ENCODE measurements at regions not wholly inside any gene's neighbourhood (a gene's known extent, or its start where the extent isn't known, plus 50 kb on each side); places are given as distances from the start of the nearest gene placed in this dataset.

- no peaks in the 10 kb centered on the region for H3K9me3 ChIP-seq (ENCODE audit: control insufficient read depth, insufficient read depth, low read length)
- H3K4me1 ChIP-seq (ENCODE audit: control insufficient read depth, insufficient read depth, low read length) = peaks cover 16% of the 10 kb centered on the region
- H3K4me3 ChIP-seq (ENCODE audit: low read depth, low read length) = no peak overlapping the region
- H3K27ac ChIP-seq (ENCODE audit: low read depth, low read length) = no peak overlapping the region
- H3K36me3 ChIP-seq (ENCODE audit: control insufficient read depth, insufficient read depth, low read length) = no peaks in the 10 kb centered on the region
- H3K9ac ChIP-seq (ENCODE audit: low read depth, low read length) = no peak overlapping the region
- no peaks in the 10 kb centered on the region for H3K27me3 ChIP-seq (ENCODE audit: control insufficient read depth, insufficient read depth, low read length)
Observed at GRCh38 chr20:2237059-2237458, 58.7 kb upstream of the TGM3 start.

DNA sequence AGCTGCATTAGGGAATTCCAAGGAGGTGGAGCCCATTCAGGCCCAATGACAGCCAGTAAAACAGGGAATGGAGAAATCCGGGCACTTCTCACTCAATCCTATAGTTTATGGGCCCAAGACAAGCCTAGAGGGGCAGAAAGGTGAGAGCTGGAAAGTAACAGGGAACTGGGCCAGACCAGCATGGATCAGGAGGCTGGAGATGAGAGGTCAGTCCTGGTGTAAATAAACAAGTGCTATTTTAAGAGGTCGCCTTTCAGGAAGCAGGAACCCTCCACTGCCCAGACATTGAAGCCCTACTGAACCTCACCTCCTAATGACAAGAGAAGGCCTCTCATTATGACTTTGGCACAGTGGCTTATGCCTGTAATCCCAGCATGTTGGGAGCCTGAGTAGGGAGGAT lies 57.2 kb upstream of the TGM3 start:
- Histone ChIP-seq H3K27me3 (ENCODE audit: control insufficient read depth, insufficient read depth, low read length) (no peaks in the 10 kb centered on the region), H3K36me3 (ENCODE audit: control insufficient read depth, insufficient read depth, low read length) (no peaks in the 10 kb centered on the region), H3K9ac (ENCODE audit: low read depth, low read length) (no peak overlapping the region), H3K9me3 (ENCODE audit: control insufficient read depth, insufficient read depth, low read length) (no peaks in the 10 kb centered on the region), H3K4me3 (ENCODE audit: low read depth, low read length) (no peak overlapping the region), H3K4me1 (ENCODE audit: control insufficient read depth, insufficient read depth, low read length) (peaks cover 16% of the 10 kb centered on the region), H3K27ac (ENCODE audit: low read depth, low read length) (no peak overlapping the region)

DNA sequence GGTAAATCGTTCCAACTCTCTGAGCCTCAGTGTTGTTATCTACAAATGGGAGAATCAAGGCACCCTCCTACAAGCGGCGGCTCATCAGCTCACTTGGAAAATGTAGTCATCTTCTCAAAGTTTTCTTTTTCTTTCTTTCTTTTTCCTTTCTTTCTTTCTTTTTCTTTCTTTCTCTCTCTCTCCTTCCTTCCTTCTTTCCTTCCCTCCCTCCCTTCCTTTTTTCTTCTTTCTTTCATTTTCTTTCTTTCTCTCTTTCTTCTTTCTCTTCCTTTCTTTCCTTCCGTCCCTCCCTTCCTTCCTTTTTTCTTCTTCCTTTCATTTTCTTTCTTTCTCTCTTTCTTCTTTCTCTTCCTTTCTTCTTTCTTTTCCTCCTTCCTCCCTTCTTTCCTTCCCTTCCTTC lies 55.0 kb upstream of the TGM3 start:
- Histone ChIP-seq H3K27ac (ENCODE audit: low read depth, low read length) (no peak overlapping the region), H3K4me3 (ENCODE audit: low read depth, low read length) (no peak overlapping the region), H3K9me3 (ENCODE audit: control insufficient read depth, insufficient read depth, low read length) (no peaks in the 10 kb centered on the region), H3K4me1 (ENCODE audit: control insufficient read depth, insufficient read depth, low read length) (peaks cover 16% of the 10 kb centered on the region), H3K9ac (ENCODE audit: low read depth, low read length) (no peak overlapping the region), H3K36me3 (ENCODE audit: control insufficient read depth, insufficient read depth, low read length) (no peaks in the 10 kb centered on the region), H3K27me3 (ENCODE audit: control insufficient read depth, insufficient read depth, low read length) (no peaks in the 10 kb centered on the region)

GRCh38 chr20:2242678-2243077 lies 53.1 kb upstream of the TGM3 start:
- H3K9me3 ChIP-seq (ENCODE audit: control insufficient read depth, insufficient read depth, low read length) = no peaks in the 10 kb centered on the region
- H3K27me3 ChIP-seq (ENCODE audit: control insufficient read depth, insufficient read depth, low read length) = no peaks in the 10 kb centered on the region
- H3K9ac ChIP-seq (ENCODE audit: low read depth, low read length) = no peak overlapping the region
- no peak overlapping the region for H3K27ac ChIP-seq (ENCODE audit: low read depth, low read length)
- H3K36me3 ChIP-seq (ENCODE audit: control insufficient read depth, insufficient read depth, low read length) = no peaks in the 10 kb centered on the region
- H3K4me1 ChIP-seq (ENCODE audit: control insufficient read depth, insufficient read depth, low read length) = peaks cover 25% of the 10 kb centered on the region
- H3K4me3 ChIP-seq (ENCODE audit: low read depth, low read length) = no peak overlapping the region

DNA sequence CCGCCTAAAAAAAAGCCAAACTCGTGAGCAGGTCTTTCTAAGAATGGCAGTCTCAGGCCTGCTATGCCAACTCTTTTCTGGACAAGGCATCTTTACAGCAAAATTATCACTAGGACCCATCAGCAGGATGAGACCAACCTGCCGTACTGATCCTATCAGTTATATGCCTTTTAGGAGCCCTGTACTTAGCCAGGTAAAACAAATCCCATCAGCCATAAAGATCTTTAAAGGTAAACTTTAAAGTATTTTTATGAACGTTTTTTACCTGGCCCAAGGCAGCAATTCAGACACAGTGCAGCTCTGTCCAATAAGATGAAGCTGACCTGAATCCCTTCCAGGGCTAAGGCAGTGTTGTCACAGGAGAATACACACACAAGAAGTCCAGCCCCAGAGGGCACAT lies 51.3 kb upstream of the TGM3 start:
- H3K27me3 ChIP-seq (ENCODE audit: control insufficient read depth, insufficient read depth, low read length) = no peaks in the 10 kb centered on the region
- H3K27ac ChIP-seq (ENCODE audit: low read depth, low read length) = no peak overlapping the region
- H3K4me1 ChIP-seq (ENCODE audit: control insufficient read depth, insufficient read depth, low read length) = peaks cover 25% of the 10 kb centered on the region
- H3K4me3 ChIP-seq (ENCODE audit: low read depth, low read length) = no peak overlapping the region
- no peak overlapping the region for H3K9ac ChIP-seq (ENCODE audit: low read depth, low read length)
- no peaks in the 10 kb centered on the region for H3K9me3 ChIP-seq (ENCODE audit: control insufficient read depth, insufficient read depth, low read length)
- H3K36me3 ChIP-seq (ENCODE audit: control insufficient read depth, insufficient read depth, low read length) = no peaks in the 10 kb centered on the region

GRCh38 chr20:2244993-2245392 lies 50.8 kb upstream of the TGM3 start:
- Histone ChIP-seq H3K4me3 (ENCODE audit: low read depth, low read length) (no peak overlapping the region), H3K9me3 (ENCODE audit: control insufficient read depth, insufficient read depth, low read length) (no peaks in the 10 kb centered on the region), H3K27ac (ENCODE audit: low read depth, low read length) (peak overlapping the region; percentile 56), H3K36me3 (ENCODE audit: control insufficient read depth, insufficient read depth, low read length) (no peaks in the 10 kb centered on the region), H3K27me3 (ENCODE audit: control insufficient read depth, insufficient read depth, low read length) (no peaks in the 10 kb centered on the region), H3K9ac (ENCODE audit: low read depth, low read length) (no peak overlapping the region), H3K4me1 (ENCODE audit: control insufficient read depth, insufficient read depth, low read length) (peaks cover 25% of the 10 kb centered on the region)

DNA sequence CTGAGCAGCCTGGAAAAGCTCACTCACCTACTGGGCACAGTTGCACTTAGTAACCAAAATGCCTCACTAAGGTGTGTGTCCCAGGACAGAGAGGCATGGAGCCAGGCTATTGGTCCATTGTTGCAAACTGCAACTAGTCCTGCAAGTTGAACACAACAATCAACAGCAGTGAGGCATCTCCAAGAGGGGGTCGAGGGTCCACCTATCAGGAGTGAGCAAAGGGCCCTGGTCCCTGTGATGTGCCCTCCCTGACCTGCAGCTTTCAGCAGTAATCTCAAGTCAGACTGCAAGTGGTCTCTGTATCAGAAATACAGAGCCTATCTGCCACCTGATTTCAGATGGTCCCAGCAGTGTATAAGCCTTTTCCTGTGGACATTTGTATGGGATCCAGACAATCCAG lies 50.2 kb upstream of the TGM3 start:
- Histone ChIP-seq H3K9me3 (ENCODE audit: control insufficient read depth, insufficient read depth, low read length) (no peaks in the 10 kb centered on the region), H3K36me3 (ENCODE audit: control insufficient read depth, insufficient read depth, low read length) (no peaks in the 10 kb centered on the region), H3K27me3 (ENCODE audit: control insufficient read depth, insufficient read depth, low read length) (no peaks in the 10 kb centered on the region), H3K27ac (ENCODE audit: low read depth, low read length) (peak overlapping the region; percentile 56), H3K4me1 (ENCODE audit: control insufficient read depth, insufficient read depth, low read length) (peaks cover 25% of the 10 kb centered on the region), H3K4me3 (ENCODE audit: low read depth, low read length) (no peak overlapping the region), H3K9ac (ENCODE audit: low read depth, low read length) (no peak overlapping the region)

Measured in HUES48 (cell line).